ENCODE measurements at regions not wholly inside any gene's neighbourhood (a gene's known extent, or its start where the extent isn't known, plus 50 kb on each side); places are given as distances from the start of the nearest gene placed in this dataset.
"Not testable (repeated sequence)": the region's sequence is repeated elsewhere in the genome, so short reads cannot be mapped to it uniquely, and the experiment has no call there.

DNA sequence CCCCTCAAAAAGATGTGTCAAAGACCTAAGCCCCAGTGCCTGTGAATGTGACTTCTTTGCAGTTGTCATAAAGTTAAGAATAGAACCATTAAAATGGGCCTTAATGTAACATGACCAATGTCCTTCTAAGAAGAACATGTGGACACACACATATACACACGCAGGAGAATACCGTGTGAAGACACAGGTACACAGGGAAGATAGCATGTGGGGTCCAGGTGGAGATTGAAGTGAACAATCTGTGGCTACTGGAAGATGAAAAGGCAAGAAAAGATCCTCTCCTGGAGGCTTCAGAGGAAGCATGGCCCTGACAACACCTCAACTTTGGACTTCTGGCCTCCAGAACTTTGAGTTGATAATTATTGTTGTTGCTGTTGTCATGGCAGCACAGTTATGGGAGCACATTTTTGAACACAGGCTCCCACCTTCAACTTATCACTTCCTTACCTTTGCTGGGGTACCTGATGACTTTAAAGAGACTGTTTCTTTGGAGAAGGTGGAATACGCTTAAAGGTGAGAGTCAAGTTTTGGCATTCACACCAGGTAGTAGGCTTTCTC lies 123.5 kb upstream of the ADCY2 start:
- intact Hi-C loops (cut with micrococcal nuclease), result no loop called here

DNA sequence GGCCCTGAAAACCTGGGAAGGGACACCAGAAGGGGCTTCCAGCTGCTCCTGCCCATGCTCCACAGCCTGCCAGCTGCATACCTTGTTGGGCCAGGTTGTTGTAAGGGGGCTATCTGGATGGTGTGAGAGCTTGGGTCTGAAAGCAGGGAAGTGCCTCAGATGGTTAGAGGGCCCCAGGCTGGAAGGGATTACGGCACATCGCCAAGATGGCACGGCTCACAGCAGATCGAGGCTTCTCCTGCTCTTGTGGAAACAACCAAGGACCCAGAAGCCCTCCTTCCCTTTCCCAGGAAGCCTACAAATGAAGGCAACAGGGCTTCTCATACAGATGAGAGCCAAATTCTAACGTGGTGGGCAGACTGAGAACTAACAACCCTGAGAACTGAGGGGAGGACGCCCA lies 121.7 kb upstream of the ADCY2 start:
- intact Hi-C loops (cut with micrococcal nuclease), result no loop called here

DNA sequence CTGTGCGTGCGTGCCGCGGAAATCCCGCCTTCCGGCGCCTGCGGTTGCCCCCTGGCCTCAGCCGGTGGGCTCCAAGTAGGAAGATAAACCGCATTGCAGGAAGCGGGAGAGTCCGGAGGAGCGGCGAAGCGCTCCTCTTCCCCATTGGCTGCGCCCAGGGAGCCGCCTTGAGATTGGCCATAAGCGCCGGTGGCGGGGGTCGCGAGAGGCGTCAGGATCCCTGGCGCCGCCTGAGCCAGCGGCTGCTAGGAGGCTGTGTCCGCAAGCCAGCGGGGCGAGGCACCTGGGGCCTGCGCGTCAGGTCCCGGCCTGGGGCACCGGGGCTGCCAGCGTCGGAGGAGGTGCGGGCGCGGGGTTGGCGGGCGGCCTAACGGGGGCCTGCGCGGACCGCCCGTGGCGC lies 106.3 kb upstream of the ADCY2 start:
- intact Hi-C loops (cut with micrococcal nuclease), result not testable (repeated sequence)

DNA sequence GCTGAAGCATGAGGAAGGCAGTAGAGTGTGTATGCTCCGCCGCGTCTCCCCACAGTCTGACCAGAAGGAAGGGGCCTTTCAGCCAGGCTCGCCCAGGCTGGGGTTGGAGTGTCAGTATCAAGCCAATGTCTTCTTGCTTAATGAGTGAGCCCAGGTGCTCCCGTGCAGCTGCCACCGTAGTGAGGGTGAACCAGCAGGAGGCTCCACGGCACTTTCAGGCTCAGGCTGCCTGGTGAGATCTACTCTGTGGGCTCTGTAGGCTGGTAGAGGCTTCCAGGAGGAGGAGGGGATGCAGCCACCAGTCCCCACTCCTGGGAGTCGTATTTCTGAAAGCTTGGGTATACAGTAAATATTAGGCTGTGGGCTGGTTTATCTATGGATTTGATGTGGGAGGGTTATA lies 98.1 kb upstream of the ADCY2 start:
- intact Hi-C loops (cut with micrococcal nuclease), result not testable (repeated sequence)

DNA sequence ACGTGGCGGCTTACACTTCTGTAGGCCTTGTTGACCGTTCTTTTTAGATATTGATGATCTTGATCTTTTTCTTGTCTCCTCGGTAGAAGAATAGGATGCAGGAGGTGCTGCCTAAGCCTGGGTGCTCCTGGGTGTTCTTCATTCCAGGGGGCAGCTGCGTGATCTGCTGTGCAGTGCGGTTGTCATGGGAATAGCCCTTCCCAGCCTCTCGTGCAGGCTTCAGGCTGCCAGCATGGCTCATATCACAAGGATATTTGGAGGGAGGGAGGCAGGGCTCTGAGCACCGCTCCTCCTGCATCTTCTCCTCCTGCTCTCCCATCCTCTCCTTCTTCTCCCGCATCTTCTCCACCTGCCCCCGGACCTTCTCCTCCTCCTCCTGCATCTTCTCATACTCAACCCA lies 96.2 kb upstream of the ADCY2 start:
- intact Hi-C loops (cut with micrococcal nuclease), result not testable (repeated sequence)

DNA sequence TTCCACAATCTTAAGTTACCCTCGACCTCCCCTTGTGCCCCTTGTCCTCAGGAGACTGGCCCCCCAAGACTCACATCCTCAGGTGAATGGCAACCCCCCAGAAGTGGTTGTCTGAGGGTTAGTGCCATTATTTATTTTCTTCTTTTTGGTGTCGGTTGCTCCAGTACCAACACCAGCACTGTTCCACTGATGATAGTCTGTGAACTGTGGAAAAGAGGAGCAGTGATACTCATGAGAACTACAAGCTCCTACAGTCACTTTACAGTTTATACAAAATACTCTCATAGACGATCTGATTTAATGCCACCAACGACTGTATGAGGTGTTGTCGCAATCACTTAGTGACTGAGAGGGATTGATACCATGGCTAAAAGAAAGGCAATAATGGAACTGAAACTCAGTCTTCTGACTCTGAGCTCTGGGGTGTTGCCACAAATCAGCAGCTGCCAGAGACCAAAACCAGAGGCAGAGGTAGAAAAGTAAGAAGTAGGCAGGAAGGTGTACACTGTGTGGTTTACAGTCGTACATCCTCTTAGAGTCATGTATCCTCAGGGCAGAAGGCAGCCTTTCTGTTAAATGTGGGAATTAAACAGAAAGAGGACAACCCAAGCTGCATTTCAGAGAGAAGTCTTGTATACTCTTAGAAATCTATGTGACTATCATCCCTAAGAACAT lies 90.8 kb upstream of the ADCY2 start:
- intact Hi-C loops (cut with micrococcal nuclease), result not testable (repeated sequence)

DNA sequence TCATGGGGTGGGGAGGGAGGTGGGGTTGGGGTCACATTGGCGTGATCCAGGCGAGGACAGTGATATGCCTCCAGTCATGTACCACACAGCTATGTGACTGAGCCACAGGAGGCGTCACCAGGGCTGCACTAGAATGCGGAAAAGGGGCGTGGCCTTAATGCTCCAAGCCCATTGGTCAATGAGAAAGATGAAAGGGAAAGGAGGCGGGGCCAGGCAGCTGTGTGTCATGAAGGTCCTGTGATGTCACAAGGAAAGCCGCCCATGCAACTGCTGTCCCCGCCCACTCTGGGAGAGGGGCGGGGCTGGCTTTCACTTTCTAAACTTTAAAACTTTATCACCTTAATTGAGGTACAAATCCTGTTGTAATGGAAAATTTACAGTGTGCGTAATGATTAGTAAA lies 89.4 kb upstream of the ADCY2 start:
- intact Hi-C loops (cut with micrococcal nuclease), result not testable (repeated sequence)

DNA sequence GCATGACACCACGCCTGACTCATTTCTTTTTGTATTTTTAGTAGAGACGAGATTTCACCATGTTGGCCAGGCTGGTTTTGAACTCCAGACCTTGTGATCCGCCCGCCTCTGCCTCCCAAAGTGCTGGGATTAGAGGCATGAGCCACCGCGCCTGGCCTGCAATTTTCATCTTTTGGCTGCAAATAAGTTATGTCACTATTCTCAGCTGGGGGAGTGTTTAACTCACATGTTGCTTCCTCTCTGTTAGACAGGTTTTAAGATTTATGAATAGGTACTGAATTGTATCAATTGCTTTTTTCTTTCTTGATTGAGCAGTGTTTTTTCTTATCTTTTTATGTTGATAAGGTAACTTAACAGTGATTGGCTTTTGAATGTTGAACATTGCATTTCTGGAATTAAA lies 88.2 kb upstream of the ADCY2 start:
- intact Hi-C loops (cut with micrococcal nuclease), result not testable (repeated sequence)

DNA sequence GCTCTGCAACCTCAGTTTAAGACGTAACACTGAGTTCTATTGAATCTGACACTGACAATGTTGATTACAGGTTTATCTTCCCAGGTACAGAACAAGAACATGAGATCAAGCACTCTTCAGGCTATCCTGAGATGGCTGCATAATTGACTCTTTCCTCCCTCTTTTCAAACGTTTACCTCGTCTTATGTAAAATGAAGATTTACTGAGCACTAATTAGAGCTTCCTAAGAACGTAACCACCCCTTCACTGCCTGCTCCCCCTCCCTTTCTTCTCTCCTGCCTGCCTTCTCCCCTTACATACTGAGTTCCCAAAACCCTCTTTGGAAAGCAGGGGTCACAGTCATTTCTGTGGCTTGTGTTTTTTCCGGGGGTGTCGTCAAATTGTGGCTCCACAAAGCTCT lies 86.2 kb upstream of the ADCY2 start:
- intact Hi-C loops (cut with micrococcal nuclease), result not testable (repeated sequence)

DNA sequence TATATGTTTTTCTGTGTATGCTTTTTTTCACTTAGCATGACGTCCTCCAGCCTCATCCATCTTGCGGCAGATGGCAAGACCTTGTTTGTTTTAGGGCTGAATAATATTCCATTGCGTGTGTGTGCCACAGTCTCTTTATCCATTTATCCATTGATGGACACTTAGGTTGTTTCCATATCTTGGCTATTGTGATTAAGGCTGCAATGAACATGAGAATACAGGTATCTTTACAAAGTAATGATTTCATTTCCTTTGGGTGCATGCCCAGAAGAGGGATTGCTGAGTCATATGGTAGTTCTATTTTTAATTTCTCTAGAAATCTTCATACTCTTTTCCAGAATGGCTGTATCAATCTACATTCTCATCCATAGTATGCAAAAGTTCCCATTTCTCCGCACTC lies 85.3 kb upstream of the ADCY2 start:
- intact Hi-C loops (cut with micrococcal nuclease), result not testable (repeated sequence)

DNA sequence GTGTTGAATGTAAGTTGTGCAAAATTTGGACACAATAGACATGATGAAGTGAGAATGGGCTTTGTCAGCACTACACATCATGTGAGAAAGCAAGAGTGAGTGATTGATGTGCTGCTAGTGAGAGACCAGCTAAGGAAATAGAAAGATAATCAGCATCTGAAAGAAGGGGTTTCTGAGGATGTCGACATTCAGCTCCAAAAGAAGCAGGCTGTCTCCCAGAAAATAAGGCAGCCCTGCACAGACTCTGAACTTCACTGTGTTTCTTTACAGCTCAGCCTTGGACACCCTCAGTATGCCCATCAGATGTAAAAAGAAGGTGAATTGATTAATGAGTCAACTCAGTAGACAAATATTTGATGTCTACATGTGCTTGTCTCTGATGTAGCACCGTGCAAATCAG lies 80.8 kb upstream of the ADCY2 start:
- intact Hi-C loops (cut with micrococcal nuclease), result no loop called here

DNA sequence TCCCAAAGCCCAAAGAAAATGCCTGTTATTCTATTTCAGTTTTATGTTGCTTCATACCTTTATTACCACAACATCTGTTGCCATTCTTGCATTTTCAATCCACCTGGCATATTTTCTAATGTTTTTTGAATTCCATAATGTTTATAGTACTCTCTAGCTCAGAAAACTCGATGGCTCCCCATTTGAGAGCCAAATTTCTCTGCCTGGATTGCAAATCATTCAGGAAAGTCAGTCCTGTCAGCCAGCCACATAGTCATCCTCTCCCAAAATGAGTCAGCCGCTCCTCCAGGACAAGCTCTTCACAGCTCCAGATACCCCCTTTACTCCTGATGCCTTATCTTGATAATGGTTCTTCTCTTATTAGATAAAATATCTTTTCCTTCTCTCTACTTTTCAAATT lies 78.2 kb upstream of the ADCY2 start:
- intact Hi-C loops (cut with micrococcal nuclease), result no loop called here

DNA sequence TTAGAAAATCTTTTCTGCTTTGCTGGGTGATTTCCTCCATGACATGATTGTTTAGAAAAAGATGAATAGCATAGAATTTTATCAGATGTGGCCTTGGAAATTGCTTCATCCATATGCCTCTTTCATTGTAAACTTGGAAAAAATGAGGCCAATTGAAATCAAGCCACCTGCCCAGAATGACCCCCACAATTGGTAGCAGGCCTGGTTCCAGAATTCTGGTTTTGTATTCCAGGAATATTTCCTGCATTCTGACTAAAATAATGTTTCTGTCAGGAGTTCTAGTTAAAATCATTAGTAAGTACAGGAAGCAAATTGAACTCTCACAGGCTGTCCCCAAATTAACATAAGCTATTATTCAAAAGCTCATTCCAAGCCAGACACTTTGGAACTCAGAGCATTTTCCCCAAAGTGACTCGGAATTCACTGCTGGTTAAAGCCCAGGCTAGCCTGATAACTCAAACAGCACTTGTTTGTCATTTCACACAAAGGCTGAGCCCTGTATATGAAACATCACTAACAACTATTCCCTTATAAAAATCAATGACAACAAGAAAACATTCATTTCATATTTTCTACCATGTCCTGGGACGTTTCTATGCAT lies 75.1 kb upstream of the ADCY2 start:
- intact Hi-C loops (cut with micrococcal nuclease), result no loop called here

DNA sequence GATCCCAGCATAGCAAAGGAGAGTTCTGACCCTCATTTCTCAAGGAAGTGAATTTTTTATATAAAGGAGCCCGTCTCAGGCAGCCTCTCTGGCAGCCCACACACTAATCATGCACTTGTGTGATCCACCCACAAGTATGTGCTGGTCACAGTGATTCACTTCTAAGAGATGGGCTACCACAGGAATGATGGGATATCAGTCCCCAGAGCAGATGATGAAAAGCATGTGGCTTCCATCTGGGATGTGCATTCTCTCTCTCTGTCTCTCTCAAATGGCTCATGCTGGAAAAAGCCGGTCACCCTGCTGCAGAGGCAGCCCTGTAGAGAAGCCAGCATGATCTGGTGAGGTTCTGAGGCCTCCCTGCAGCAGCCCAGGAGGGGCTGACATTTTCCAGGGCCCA lies 74.2 kb upstream of the ADCY2 start:
- intact Hi-C loops (cut with micrococcal nuclease), result no loop called here

DNA sequence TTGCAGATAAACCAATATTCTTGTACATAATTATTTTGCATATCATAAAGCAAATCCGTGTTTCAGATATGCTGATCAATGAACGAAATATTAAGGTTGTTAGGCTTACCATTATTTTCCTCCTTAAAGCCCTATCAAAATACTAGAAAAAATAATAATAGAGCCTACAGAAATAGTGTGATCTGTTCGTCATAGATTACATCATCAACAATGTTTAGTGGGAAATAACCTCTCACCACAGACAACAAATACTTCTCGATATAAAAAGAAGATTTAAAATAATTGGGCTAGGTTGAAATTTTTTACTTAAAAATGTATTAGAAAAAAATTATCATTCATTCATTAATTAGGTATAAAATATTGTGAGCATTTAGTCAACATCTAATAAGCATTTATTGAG lies 71.0 kb upstream of the ADCY2 start:
- intact Hi-C loops (cut with micrococcal nuclease), result no loop called here

DNA sequence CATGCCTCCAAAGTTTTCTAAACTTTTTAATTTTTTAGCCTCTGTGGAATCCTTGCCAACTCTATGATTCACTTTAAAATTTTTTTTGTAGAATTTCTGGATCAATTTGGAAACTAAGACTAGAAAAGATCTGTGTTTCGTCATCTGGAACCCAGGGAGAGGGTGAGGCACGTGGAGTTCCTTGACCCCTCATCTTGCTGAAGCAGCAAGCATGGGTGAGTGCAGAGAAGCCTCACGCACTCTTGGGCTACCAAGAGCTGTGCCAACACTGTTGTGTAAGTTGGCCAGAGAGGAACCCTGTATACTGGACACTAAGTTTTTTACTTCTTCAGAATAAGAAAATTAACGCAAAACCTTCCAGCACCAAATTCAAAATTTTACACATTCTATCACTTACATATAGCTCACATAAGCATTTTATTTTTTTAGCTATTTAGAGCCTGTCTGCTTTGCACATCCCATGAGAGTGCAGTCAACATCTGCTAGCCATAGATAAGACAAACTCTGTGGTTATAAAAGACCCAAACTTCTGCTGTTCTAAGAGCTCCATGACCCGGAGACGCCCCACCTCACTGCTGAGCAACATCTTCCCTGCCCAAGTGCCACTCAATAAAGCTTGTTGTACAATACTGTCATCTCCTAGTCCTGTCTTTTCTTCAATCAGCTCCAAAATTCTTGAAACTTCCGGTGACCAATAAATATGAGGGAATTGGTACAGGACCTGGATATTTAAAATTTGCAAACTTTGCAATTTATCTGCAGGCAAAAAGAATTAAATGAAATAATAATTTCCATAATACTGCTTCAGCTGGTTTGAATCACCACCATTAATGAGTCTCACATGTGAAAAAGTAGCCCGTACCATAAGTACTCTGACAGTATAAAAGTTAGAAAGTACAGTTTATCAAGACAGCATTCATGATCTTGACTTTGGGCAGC lies 69.7 kb upstream of the ADCY2 start:
- intact Hi-C loops (cut with micrococcal nuclease), result no loop called here

DNA sequence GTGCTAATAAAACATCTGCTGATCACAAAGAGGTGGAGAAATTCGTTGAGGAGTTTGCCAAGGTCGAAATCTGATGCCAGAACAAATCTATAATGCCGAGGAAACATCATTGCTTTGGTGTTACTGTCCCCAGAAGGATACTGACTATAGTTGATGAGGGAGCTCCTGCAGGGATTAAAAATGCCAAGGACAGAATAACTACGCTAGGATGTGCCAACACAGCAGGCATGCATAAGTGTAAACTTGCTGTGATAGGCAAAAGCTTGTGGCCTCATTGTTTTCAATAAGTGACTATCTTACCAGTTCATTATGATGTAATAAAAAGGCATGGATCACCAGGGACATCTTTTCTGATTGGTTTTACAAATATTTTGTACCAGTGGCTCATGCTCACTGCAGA lies 66.8 kb upstream of the ADCY2 start:
- intact Hi-C loops (cut with micrococcal nuclease), result no loop called here

DNA sequence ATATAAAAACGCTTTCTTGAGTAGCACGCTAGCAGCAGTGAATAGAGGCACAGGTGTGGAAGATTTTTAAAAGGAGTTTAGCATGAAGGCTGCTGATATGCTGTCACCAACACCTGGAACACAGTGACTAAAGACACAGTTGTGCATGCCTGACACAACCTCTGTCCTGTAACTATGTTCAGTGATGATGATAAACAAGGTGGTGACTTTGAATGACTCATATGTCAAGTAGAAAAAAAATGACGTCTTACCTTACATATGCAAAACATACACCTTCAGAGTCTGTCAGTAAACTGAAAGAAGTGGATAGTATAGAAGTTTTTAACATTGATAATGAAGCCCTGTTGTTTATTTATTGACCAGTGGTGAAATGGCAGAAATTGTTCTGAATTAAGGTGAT lies 66.2 kb upstream of the ADCY2 start:
- intact Hi-C loops (cut with micrococcal nuclease), result no loop called here

DNA sequence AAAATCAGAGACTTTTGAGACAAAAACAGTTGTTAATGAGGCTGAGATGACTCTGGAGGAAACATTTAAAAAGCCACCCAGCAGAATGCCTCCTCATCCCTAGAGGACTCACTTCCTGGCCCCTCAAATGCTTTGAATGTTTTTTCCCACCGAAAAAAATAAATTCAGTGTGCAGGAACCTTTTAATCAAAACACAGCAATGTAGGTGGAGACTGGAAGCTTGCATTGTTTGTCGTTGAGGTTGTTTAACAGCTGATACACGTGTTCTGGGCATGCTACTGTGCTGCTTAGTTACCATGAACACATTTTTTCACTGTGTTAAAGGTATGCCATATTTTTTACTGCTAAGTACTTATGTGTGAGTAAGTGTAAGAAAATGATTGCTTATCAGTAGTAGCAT lies 65.7 kb upstream of the ADCY2 start:
- intact Hi-C loops (cut with micrococcal nuclease), result no loop called here

DNA sequence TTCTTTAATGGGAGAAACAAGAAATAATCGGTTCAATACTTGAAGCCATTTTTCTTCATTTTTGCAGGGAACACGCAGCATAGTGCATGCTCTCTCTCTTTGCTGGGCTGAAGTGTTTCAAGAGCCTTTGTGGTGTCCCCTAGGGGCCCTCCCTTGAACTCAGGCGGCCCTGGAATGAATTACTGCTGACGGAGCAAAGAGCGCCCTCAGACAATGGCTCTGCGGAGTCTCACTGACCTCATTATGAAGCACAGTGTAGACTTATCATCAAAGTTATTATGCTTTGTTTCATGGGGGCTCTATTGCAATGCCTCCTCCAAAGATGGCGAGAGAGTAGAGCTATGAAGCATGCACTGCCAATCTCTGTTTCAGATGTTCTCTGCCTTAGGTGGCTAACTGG lies 64.8 kb upstream of the ADCY2 start:
- intact Hi-C loops (cut with micrococcal nuclease), result no loop called here
